Colon (tissue), 2 donors: ENCODE measurements at regions not wholly inside any gene's neighbourhood (a gene's known extent, or its start where the extent isn't known, plus 50 kb on each side); places are given as distances from the start of the nearest gene placed in this dataset.

ENCODE experiments used
- FAIRE-seq: peaks from 2 replicates; lab custom pipeline; 2012; peaks lifted over from hg19 to GRCh38; lab: Jason Lieb, UNC
- donor health status: control.
- donor health status: control.

- FAIRE-seq: no peak
Measured at GRCh38 chr5:68942169-68942568, 151.6 kb upstream of the SLC30A5 start.

DNA sequence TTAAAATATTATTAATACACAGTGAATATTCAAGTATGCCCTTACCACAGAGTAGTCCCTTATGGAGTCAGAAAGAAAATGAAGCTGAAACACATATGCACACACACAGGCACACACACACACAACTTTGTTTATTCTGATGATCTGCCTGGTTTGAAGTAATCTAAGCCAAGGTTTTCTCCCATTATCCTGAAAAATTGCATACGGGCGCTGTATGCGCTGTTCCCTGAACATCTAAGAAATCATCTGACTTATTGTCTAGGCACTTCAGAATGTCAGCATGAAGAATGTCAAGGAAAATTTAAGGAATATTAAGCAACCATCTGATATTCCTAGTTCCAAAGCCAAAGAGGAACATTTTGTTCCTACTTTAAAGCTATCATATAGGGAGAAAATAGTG is 147.1 kb upstream of the SLC30A5 start:
- no peak for FAIRE-seq

DNA sequence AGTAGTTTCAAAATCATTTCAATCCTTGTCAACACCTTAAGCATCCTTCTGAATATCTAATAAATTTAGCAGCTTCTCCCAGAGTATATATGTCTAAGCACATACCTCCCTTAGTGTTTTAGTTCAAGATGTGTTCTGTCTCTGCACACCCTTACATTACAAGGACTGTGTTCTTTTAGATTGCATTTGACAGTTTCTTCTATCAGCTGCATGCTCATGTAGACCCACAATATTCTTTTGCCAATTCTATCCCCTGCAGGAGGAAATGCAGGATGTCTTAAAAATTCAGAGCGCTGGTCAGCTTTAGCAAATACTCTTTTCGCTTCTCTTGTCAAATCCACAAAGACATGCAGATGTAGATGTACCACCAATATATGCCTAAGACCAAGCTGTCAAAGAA is 145.8 kb upstream of the SLC30A5 start:
- FAIRE-seq: no peak

- no peak for FAIRE-seq
Measured at GRCh38 chr5:68949256-68949655, 144.6 kb upstream of the SLC30A5 start.

- FAIRE-seq: no peak
Measured at GRCh38 chr5:68949711-68950110, 144.1 kb upstream of the SLC30A5 start.

- FAIRE-seq: no peak
Measured at GRCh38 chr5:68950125-68950524, 143.7 kb upstream of the SLC30A5 start.

DNA sequence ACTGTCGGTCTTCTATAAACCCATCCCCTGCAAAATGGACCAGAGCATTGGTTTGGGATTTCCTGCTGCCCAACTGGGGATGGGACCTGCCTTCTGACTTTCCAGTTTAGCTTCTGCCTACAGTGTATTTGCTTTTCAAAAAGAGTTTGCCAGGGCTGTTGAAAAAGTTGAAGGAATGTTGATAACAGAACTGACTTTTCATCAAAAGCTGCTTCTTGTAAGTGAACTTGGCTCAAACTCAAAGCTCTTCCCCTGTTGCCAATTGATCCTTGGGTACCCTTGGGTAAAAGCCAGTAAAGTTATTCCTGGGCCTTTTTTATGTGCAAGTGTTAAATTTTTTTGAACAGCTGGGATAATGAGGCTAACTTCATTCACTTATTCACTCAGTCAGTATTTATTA is 142.9 kb upstream of the SLC30A5 start:
- no peak for FAIRE-seq

GRCh38 chr5:68953231-68953874 is 140.5 kb upstream of the SLC30A5 start:
- no peak for FAIRE-seq

- no peak for FAIRE-seq
Measured at GRCh38 chr5:68953875-68954617, 139.8 kb upstream of the SLC30A5 start.

DNA sequence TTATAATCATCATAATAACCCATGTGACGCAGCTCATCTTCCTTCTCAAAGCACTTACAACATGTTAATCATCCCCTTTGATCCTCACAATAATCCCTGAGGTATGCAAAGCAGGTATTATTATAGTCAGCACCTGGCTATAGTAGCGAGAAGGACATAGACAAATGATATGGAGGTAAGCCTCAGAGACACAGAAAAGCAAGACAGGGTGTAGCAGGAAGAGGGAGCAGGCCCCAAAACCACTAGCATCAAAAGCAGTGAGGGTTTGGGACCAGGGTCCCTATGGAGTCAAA is 139.2 kb upstream of the SLC30A5 start:
- FAIRE-seq: no peak

DNA sequence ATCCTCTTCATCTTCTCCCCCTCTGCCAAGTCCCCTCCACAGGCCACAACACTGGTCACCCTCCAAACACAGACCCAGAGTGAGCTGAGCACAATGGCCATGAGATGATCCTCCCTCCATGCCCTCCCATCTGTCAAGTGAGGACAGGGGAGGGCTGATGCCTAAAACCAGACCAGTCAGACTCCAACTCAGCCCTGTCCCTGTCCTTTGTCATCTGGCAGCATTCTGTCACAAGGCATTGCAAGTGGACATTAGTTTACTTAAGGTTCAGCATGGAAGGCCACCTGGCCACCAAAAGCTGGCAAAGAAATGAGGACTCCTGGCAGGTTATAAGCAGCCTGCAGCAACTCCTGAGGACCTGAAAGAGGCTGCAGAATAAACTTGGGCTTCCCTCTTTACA is 136.2 kb upstream of the SLC30A5 start:
- FAIRE-seq: no peak

- no peak for FAIRE-seq
Measured at GRCh38 chr5:68958428-68958827, 135.4 kb upstream of the SLC30A5 start.

DNA sequence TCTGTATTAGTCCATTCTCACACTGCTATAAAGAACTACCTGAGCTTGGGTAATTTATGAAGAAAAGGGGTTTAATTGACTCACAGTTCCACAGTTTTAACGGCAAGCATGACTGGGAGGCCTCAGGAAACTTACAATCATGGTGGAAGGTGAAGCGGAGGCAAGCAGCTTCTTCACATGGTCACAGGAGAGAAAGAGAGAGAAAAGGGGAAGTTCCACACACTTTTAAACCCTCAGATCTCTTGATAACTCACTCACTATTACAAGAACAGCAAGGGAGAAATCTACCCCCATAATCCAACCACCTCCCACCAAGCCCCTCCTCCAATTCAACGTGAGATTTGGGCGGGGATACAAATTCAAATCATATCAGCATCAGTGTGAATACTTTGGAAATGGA is 133.4 kb upstream of the SLC30A5 start:
- FAIRE-seq: no peak

DNA sequence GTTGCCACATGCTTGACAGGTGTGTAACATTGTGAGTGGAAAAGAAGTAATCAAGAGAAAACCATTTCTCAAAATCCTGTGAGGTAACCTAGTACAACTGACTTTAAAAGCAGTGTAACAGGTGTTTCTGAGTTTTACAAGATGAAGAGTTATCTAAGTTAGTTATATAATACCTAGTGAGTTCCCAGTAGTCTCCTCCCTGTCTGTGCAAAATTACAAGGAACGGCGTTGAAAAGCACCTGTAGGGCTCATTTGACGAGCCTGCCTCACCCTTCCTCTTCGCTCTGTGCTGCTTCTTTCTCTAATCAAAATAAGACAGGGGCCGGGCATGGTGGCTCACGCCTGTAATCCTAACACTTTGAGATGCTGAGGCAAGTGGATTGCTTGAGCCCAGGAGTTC is 132.9 kb upstream of the SLC30A5 start:
- FAIRE-seq: no peak

- FAIRE-seq: no peak
Measured at GRCh38 chr5:68961762-68962161, 132.1 kb upstream of the SLC30A5 start.

DNA sequence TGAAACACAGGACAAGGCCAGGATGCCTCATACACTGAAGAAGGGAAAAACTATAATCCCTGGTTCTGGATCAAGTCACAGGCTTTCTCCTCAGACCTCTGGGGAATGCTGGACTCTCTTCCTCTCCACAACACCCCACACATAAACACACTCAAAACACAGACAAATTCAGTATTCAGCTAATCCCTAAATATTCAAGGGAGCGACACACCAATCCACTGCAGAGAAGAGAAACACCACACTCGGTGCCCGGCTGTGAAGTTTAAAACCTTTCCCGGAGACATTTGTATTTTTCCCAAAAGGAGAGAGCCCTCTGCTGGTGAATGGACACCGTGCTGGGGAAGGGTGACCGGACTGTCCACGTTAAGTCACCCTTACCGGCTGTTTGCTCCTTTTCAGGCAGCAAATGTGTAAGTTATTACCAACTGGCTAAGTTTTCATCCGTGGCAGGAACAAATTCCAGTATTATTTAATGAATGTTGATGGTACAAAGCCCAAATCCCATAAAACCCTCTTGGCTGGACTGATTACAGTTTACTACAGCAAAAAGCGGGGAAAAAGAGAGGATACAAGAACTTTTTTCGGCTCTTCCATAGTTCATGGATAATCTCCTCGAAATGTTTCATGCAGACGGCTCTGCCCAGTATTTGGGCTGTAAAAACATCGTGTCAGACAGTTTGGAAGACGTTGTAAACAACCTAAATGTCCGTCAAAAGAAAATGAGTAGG is 130.9 kb upstream of the SLC30A5 start:
- FAIRE-seq: no peak

DNA sequence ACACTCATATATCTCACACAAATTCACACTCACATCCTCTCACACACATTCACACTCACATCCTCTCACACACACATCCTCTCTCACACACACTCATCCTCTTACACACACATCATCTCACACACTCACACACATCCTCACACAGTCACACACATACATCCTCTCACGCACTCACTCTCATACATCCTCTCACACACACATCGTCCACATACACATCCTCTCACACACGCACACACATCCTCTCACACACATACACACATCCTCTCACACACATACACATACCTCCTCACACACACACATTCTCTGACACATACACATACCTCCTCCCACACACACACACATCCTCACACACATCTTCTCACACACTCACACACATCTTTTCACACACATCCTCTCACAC is 129.1 kb upstream of the SLC30A5 start:
- no peak for FAIRE-seq

GRCh38 chr5:68965926-68966325 is 127.9 kb upstream of the SLC30A5 start:
- no peak for FAIRE-seq

- FAIRE-seq: no peak
Measured at GRCh38 chr5:68966596-68966995, 127.2 kb upstream of the SLC30A5 start.

GRCh38 chr5:68968429-68968828 is 125.4 kb upstream of the SLC30A5 start:
- no peak for FAIRE-seq

GRCh38 chr5:68970617-68971016 is 123.2 kb upstream of the SLC30A5 start:
- FAIRE-seq: no peak

- FAIRE-seq: no peak
Measured at GRCh38 chr5:68973696-68974095, 120.1 kb upstream of the SLC30A5 start.

GRCh38 chr5:68983043-68983442 is 110.8 kb upstream of the SLC30A5 start:
- FAIRE-seq: no peak

DNA sequence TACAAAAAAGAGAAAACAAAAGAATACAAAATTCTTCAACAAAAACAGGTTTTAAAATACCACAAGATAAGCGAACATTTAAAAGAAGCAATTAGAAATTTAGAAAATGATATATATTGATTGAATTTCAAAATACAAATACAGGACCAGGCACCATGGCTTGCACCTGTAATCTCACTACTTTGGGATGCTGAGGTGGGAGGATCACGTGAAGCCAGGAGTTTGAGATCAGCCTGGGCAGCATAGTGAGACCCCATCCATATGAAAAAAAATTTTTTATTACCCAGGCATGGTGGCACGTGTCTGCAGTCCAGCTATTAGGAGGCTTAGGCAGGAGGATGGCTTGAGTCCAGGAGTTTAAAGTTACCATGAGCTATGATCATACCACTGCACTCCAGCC is 109.9 kb upstream of the SLC30A5 start:
- FAIRE-seq: no peak
